H1 (cell line): ENCODE measurements at regions not wholly inside any gene's neighbourhood (a gene's known extent, or its start where the extent isn't known, plus 50 kb on each side); places are given as distances from the start of the nearest gene placed in this dataset.

Experiments
- POLR2A ChIP-seq, 2 experiments: IDR thresholded peaks; 1 replicate in 1 of 2; 2 replicates in 1 of 2; pipeline ENCODE4 v1.6.1; 2011; ENCODE audit warnings: low read depth in 2 of 2, low read length in 2 of 2, mild to moderate bottlenecking in 2 of 2; ENCODE audit errors: control extremely low read depth in 1 of 2
- TF ChIP-seq, protein P1 (sequence below): fragments of 300-600 bp; sonication (generic); IDR thresholded peaks from 2 replicates; pipeline ENCODE4 v1.7.1; 2012; ENCODE audit warnings: low read length, moderate library complexity, mild to moderate bottlenecking, inconsistent platforms; ENCODE audit not compliant: insufficient replicate concordance

DNA sequence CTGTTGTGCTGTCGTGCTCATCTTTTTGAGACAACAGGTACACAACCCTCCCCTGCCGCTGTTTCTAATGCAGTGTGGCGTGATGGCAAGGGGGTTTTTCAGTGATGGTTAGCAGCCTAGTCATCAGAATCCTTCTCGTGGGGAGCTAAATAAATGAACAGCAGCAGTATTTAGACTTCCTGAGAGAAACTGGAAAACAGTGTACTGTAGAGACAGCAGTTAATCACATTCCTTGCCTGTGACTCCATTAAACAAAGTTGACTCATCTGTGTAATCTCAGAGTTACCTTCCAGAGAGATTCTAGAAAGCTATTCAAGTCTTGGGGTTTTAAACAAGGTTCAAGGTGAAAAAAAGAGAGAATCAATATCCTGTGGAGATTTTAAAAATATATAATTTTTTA is 1753.2 kb upstream of the PCDH7 start (continued):
- TF ChIP-seq, protein P1, sequence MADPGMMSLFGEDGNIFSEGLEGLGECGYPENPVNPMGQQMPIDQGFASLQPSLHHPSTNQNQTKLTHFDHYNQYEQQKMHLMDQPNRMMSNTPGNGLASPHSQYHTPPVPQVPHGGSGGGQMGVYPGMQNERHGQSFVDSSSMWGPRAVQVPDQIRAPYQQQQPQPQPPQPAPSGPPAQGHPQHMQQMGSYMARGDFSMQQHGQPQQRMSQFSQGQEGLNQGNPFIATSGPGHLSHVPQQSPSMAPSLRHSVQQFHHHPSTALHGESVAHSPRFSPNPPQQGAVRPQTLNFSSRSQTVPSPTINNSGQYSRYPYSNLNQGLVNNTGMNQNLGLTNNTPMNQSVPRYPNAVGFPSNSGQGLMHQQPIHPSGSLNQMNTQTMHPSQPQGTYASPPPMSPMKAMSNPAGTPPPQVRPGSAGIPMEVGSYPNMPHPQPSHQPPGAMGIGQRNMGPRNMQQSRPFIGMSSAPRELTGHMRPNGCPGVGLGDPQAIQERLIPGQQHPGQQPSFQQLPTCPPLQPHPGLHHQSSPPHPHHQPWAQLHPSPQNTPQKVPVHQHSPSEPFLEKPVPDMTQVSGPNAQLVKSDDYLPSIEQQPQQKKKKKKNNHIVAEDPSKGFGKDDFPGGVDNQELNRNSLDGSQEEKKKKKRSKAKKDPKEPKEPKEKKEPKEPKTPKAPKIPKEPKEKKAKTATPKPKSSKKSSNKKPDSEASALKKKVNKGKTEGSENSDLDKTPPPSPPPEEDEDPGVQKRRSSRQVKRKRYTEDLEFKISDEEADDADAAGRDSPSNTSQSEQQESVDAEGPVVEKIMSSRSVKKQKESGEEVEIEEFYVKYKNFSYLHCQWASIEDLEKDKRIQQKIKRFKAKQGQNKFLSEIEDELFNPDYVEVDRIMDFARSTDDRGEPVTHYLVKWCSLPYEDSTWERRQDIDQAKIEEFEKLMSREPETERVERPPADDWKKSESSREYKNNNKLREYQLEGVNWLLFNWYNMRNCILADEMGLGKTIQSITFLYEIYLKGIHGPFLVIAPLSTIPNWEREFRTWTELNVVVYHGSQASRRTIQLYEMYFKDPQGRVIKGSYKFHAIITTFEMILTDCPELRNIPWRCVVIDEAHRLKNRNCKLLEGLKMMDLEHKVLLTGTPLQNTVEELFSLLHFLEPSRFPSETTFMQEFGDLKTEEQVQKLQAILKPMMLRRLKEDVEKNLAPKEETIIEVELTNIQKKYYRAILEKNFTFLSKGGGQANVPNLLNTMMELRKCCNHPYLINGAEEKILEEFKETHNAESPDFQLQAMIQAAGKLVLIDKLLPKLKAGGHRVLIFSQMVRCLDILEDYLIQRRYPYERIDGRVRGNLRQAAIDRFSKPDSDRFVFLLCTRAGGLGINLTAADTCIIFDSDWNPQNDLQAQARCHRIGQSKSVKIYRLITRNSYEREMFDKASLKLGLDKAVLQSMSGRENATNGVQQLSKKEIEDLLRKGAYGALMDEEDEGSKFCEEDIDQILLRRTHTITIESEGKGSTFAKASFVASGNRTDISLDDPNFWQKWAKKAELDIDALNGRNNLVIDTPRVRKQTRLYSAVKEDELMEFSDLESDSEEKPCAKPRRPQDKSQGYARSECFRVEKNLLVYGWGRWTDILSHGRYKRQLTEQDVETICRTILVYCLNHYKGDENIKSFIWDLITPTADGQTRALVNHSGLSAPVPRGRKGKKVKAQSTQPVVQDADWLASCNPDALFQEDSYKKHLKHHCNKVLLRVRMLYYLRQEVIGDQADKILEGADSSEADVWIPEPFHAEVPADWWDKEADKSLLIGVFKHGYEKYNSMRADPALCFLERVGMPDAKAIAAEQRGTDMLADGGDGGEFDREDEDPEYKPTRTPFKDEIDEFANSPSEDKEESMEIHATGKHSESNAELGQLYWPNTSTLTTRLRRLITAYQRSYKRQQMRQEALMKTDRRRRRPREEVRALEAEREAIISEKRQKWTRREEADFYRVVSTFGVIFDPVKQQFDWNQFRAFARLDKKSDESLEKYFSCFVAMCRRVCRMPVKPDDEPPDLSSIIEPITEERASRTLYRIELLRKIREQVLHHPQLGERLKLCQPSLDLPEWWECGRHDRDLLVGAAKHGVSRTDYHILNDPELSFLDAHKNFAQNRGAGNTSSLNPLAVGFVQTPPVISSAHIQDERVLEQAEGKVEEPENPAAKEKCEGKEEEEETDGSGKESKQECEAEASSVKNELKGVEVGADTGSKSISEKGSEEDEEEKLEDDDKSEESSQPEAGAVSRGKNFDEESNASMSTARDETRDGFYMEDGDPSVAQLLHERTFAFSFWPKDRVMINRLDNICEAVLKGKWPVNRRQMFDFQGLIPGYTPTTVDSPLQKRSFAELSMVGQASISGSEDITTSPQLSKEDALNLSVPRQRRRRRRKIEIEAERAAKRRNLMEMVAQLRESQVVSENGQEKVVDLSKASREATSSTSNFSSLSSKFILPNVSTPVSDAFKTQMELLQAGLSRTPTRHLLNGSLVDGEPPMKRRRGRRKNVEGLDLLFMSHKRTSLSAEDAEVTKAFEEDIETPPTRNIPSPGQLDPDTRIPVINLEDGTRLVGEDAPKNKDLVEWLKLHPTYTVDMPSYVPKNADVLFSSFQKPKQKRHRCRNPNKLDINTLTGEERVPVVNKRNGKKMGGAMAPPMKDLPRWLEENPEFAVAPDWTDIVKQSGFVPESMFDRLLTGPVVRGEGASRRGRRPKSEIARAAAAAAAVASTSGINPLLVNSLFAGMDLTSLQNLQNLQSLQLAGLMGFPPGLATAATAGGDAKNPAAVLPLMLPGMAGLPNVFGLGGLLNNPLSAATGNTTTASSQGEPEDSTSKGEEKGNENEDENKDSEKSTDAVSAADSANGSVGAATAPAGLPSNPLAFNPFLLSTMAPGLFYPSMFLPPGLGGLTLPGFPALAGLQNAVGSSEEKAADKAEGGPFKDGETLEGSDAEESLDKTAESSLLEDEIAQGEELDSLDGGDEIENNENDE: no peak
- TF ChIP-seq POLR2A (IDR thresholded peaks at IDR 0.05; ENCODE audit: control extremely low read depth in 1 of 2, low read depth in 2 of 2, low read length in 2 of 2): no peak
